ENCODE measurements at regions not wholly inside any gene's neighbourhood (a gene's known extent, or its start where the extent isn't known, plus 50 kb on each side); places are given as distances from the start of the nearest gene placed in this dataset.

DNA sequence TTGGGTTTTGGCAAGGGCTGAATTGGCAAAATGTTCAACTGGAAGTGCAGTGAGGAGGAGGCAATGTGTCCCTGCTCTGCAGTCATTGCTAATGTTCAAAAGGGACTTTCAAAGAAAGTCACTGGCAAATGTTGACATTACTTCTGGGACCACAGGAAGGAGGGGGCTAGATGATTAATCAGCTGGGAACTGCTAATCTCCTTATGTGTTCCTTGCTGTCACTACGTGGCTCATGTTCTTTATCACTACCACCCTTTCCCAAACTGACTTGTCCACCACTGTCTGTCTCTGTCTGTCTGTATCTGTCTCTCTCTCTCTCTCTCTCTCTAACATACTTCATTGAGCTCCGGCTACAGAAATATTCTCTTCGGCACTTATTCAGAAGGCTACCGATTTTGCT, 86.9 kb upstream of the MTPN start:
- no peak for DNase-seq (ENCODE audit: low spot score)
- Histone ChIP-seq H3K4me3 (no peak overlapping the region), H3K4me1 (no peaks in the 10 kb centered on the region), H3K36me3 (no peaks in the 10 kb centered on the region), H3K27me3 (no peaks in the 10 kb centered on the region), H3K27ac (no peak overlapping the region), H3K9me3 (no peaks in the 10 kb centered on the region)
- TF ChIP-seq, protein P1, sequence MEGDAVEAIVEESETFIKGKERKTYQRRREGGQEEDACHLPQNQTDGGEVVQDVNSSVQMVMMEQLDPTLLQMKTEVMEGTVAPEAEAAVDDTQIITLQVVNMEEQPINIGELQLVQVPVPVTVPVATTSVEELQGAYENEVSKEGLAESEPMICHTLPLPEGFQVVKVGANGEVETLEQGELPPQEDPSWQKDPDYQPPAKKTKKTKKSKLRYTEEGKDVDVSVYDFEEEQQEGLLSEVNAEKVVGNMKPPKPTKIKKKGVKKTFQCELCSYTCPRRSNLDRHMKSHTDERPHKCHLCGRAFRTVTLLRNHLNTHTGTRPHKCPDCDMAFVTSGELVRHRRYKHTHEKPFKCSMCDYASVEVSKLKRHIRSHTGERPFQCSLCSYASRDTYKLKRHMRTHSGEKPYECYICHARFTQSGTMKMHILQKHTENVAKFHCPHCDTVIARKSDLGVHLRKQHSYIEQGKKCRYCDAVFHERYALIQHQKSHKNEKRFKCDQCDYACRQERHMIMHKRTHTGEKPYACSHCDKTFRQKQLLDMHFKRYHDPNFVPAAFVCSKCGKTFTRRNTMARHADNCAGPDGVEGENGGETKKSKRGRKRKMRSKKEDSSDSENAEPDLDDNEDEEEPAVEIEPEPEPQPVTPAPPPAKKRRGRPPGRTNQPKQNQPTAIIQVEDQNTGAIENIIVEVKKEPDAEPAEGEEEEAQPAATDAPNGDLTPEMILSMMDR (IDR thresholded peaks at IDR 0.05): no peak

DNA sequence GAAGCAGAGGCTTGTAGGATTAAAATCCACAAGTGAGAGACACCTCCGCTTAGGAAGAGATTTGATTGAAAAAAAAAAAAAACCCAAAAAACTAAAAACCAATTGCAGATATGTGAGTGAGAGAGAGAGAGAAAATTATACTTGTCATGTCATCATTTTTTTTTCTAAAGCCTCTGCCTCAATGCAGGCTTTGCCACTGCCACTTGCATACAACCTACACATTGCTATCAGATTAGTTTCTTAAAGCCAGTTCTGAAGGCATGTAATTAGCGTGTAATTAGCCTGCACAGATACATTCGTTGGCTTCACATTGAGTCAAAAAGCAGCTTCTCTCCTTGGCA, 86.1 kb upstream of the MTPN start:
- Histone ChIP-seq H3K27ac (no peak overlapping the region), H3K36me3 (no peaks in the 10 kb centered on the region), H3K27me3 (no peaks in the 10 kb centered on the region), H3K4me1 (no peaks in the 10 kb centered on the region), H3K4me3 (no peak overlapping the region), H3K9me3 (no peaks in the 10 kb centered on the region)
- DNase-seq (ENCODE audit: low spot score): no peak
- TF ChIP-seq, protein P1 (IDR thresholded peaks at IDR 0.05): no peak

DNA sequence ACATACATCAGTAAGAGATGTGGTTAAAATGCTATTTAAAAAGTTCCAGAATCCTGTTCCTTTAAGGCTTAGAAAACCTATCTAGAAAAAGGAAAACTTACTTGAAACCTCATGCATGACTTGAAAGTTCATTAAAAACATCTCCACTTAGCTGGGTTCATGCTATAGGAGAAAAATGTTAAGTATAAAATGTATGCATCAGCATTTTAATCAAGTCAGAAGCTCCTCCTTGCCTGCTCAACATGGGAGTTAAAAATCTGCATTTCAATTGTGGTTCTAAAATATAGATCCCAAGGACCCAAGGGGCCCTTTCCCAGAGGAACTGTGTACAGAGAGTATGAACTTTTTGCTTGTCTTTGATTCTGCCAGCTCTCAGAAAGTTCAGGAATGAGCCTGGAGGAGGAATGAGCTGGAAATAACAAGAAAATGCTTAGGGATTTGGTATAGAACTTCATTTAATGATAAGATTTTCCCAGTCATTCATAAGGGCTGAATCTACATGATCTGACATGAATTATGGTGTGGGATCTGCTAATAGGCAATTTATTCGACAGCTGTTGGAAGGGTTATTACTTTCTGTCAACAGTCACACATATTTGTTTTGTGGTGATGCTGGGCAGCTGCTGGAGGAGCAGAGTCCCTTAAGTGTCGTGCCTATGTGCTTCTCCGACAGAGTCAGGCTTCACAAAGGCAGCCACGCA, 85.6 kb upstream of the MTPN start:
- no peak overlapping the region for H3K27ac ChIP-seq
- TF ChIP-seq, protein P1 (IDR thresholded peaks at IDR 0.05): no peak
- no peaks in the 10 kb centered on the region for H3K4me1 ChIP-seq
- H3K27me3 ChIP-seq: no peaks in the 10 kb centered on the region
- no peaks in the 10 kb centered on the region for H3K9me3 ChIP-seq
- DNase-seq (ENCODE audit: low spot score): no peak
- no peaks in the 10 kb centered on the region for H3K36me3 ChIP-seq
- H3K4me3 ChIP-seq: no peak overlapping the region

DNA sequence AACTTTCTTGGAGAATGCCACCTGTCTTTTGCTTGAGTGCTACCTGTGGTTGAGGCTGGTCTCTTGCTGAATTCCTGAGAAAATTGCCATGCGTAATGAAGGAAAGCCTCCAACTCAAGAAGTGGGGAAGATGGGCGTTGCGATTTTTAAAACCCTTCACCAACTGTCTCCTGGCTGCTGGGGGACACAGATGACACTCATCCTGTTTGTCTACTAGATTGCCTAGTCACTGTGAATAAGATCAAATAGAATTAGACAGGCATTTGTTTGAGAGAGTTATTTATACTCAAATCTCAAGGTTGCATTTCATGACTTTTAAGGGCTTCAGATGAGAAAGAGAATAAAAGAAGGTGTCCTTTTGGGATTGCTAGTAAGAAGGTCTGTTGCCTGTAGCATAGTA, 84.3 kb upstream of the MTPN start:
- TF ChIP-seq, protein P1 (IDR thresholded peaks at IDR 0.05): no peak
- no peaks in the 10 kb centered on the region for H3K9me3 ChIP-seq
- no peaks in the 10 kb centered on the region for H3K27me3 ChIP-seq
- no peak for DNase-seq (ENCODE audit: low spot score)
- H3K4me1 ChIP-seq: no peaks in the 10 kb centered on the region
- H3K36me3 ChIP-seq: no peaks in the 10 kb centered on the region
- H3K4me3 ChIP-seq: no peak overlapping the region
- H3K27ac ChIP-seq: no peak overlapping the region

DNA sequence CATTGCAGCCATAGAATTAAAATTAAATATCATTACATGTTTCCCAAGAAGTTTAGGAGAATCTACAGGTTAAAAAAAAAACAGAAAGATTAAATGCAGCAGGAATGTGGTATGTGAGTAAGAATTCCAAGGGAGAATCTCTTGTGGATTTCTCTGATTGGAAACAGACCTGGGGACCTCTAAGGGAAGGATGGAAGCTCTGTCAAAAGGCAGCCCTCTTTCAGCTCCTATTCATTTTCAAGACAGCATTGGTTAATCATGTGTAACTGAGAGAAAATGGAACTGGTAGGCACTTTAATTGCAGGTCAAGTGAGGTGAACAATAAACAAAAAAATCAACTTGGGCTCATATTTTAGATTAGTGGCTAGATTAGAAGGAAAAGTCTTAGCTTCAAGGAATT, 81.4 kb upstream of the MTPN start:
- TF ChIP-seq, protein P1 (IDR thresholded peaks at IDR 0.05): no peak

DNA sequence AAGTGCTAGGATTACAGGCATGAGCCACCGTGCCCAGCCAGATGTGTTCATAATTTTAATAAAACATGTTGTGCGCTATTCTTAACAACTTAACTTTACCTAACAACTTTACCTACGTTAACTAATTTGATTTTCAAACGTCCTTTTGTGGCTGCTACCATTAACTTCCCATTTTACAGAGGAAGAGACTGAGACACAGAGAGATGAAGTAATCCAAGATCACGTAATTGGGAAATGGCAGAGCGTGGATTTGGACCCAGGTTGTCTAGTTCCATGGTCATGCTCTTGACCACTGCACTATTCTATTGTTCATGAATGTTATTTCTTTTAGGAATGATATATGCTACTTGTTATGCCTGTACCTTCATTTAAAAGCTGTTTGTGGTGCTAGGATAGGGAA, 80.3 kb upstream of the MTPN start:
- no peak overlapping the region for H3K4me3 ChIP-seq
- no peaks in the 10 kb centered on the region for H3K4me1 ChIP-seq
- no peaks in the 10 kb centered on the region for H3K36me3 ChIP-seq
- TF ChIP-seq, protein P1 (IDR thresholded peaks at IDR 0.05): no peak
- H3K27ac ChIP-seq: no peak overlapping the region
- no peaks in the 10 kb centered on the region for H3K27me3 ChIP-seq
- no peak for DNase-seq (ENCODE audit: low spot score)
- no peaks in the 10 kb centered on the region for H3K9me3 ChIP-seq

More for the DNA sequence above, 81.4 kb upstream of the MTPN start:
- Histone ChIP-seq H3K36me3 (no peaks in the 10 kb centered on the region), H3K4me3 (no peak overlapping the region), H3K27me3 (no peaks in the 10 kb centered on the region), H3K9me3 (no peaks in the 10 kb centered on the region), H3K27ac (no peak overlapping the region), H3K4me1 (no peaks in the 10 kb centered on the region)
- DNase-seq (ENCODE audit: low spot score): no peak
